Activated naive CD4-positive, alpha-beta T cell treated with anti-CD3 and anti-CD28 coated beads, Interleukin-2, amount 50 U/mL, for 24 hours (primary cell): ENCODE measurements at regions not wholly inside any gene's neighbourhood (a gene's known extent, or its start where the extent isn't known, plus 50 kb on each side); places are given as distances from the start of the nearest gene placed in this dataset.

Experiments
- H3K27ac Mint-ChIP-seq: one replicate; pipeline ENCODE4 v1.8.0; 2021; ENCODE audit warnings: mild to moderate bottlenecking, mixed read lengths
- H3K27me3 Mint-ChIP-seq: one replicate; pipeline ENCODE4 v1.8.0; 2021; ENCODE audit warnings: mixed read lengths
- H3K36me3 Mint-ChIP-seq: one replicate; pipeline ENCODE4 v1.8.0; 2021; ENCODE audit warnings: mixed read lengths
- H3K4me1 Mint-ChIP-seq: one replicate; pipeline ENCODE4 v1.8.0; 2021; ENCODE audit warnings: mixed read lengths
- H3K4me3 Mint-ChIP-seq: one replicate; pipeline ENCODE4 v1.8.0; 2021; ENCODE audit warnings: mild to moderate bottlenecking, mixed read lengths
- H3K9me3 Mint-ChIP-seq: one replicate; pipeline ENCODE4 v1.8.0; 2021; ENCODE audit warnings: mixed read lengths

- Mint-ChIP-seq H3K4me1 (no peaks in the 10 kb centered on the region), H3K9me3 (peaks cover 17% of the 10 kb centered on the region), H3K36me3 (no peaks in the 10 kb centered on the region), H3K4me3 (no peak overlapping the region), H3K27ac (no peak overlapping the region), H3K27me3 (peaks cover 1% of the 10 kb centered on the region)
Observed at GRCh38 chr4:36692586-36692985, 411.2 kb downstream of the DTHD1 start.

- Mint-ChIP-seq H3K27ac (no peak overlapping the region), H3K4me1 (no peaks in the 10 kb centered on the region), H3K27me3 (no peaks in the 10 kb centered on the region), H3K36me3 (no peaks in the 10 kb centered on the region), H3K9me3 (no peaks in the 10 kb centered on the region), H3K4me3 (no peak overlapping the region)
Observed at GRCh38 chr4:36702245-36702644, 420.8 kb downstream of the DTHD1 start.

- Mint-ChIP-seq H3K27me3 (no peaks in the 10 kb centered on the region), H3K36me3 (no peaks in the 10 kb centered on the region), H3K4me1 (no peaks in the 10 kb centered on the region), H3K4me3 (no peak overlapping the region), H3K9me3 (no peaks in the 10 kb centered on the region), H3K27ac (no peak overlapping the region)
Observed at GRCh38 chr4:36704289-36704688, 422.9 kb downstream of the DTHD1 start.

GRCh38 chr4:36709991-36710390, 428.6 kb downstream of the DTHD1 start:
- H3K27ac Mint-ChIP-seq, result no peak overlapping the region
- H3K36me3 Mint-ChIP-seq, result no peaks in the 10 kb centered on the region
- H3K4me1 Mint-ChIP-seq, result no peaks in the 10 kb centered on the region
- H3K27me3 Mint-ChIP-seq, result no peaks in the 10 kb centered on the region
- no peaks in the 10 kb centered on the region for H3K9me3 Mint-ChIP-seq
- no peak overlapping the region for H3K4me3 Mint-ChIP-seq

- H3K4me3 Mint-ChIP-seq, result no peak overlapping the region
- no peaks in the 10 kb centered on the region for H3K4me1 Mint-ChIP-seq
- H3K9me3 Mint-ChIP-seq, result no peaks in the 10 kb centered on the region
- H3K27ac Mint-ChIP-seq, result no peak overlapping the region
- H3K27me3 Mint-ChIP-seq, result peaks cover 1% of the 10 kb centered on the region
- H3K36me3 Mint-ChIP-seq, result no peaks in the 10 kb centered on the region
Observed at GRCh38 chr4:36712013-36712412, 430.6 kb downstream of the DTHD1 start.

- Mint-ChIP-seq H3K4me3 (no peak overlapping the region), H3K9me3 (no peaks in the 10 kb centered on the region), H3K27ac (no peak overlapping the region), H3K36me3 (no peaks in the 10 kb centered on the region), H3K27me3 (peaks cover 1% of the 10 kb centered on the region), H3K4me1 (no peaks in the 10 kb centered on the region)
Observed at GRCh38 chr4:36716874-36717273, 435.5 kb downstream of the DTHD1 start.

- Mint-ChIP-seq H3K36me3 (no peaks in the 10 kb centered on the region), H3K27ac (no peak overlapping the region)
Observed at GRCh38 chr4:36719425-36719824, 438.0 kb downstream of the DTHD1 start.

GRCh38 chr4:36722986-36723385, 441.6 kb downstream of the DTHD1 start:
- Mint-ChIP-seq H3K4me3 (no peak overlapping the region), H3K4me1 (no peaks in the 10 kb centered on the region), H3K9me3 (no peaks in the 10 kb centered on the region), H3K36me3 (no peaks in the 10 kb centered on the region), H3K27ac (no peak overlapping the region), H3K27me3 (no peaks in the 10 kb centered on the region)

More at GRCh38 chr4:36719425-36719824, 438.0 kb downstream of the DTHD1 start:
- H3K9me3 Mint-ChIP-seq, result no peaks in the 10 kb centered on the region
- no peaks in the 10 kb centered on the region for H3K4me1 Mint-ChIP-seq
- H3K27me3 Mint-ChIP-seq, result peaks cover 1% of the 10 kb centered on the region
- H3K4me3 Mint-ChIP-seq, result no peak overlapping the region

GRCh38 chr4:36734334-36734733, 452.9 kb downstream of the DTHD1 start:
- Mint-ChIP-seq H3K27ac (no peak overlapping the region), H3K36me3 (no peaks in the 10 kb centered on the region), H3K4me1 (no peaks in the 10 kb centered on the region), H3K9me3 (peaks cover 5% of the 10 kb centered on the region), H3K4me3 (no peak overlapping the region), H3K27me3 (no peaks in the 10 kb centered on the region)

GRCh38 chr4:36737691-36738090, 456.3 kb downstream of the DTHD1 start:
- Mint-ChIP-seq H3K4me3 (no peak overlapping the region), H3K27ac (no peak overlapping the region), H3K4me1 (no peaks in the 10 kb centered on the region), H3K9me3 (no peaks in the 10 kb centered on the region), H3K36me3 (no peaks in the 10 kb centered on the region), H3K27me3 (no peaks in the 10 kb centered on the region)

GRCh38 chr4:36740796-36741310, 459.4 kb downstream of the DTHD1 start:
- H3K27me3 Mint-ChIP-seq, result no peaks in the 10 kb centered on the region
- H3K4me3 Mint-ChIP-seq, result no peak overlapping the region
- H3K27ac Mint-ChIP-seq, result no peak overlapping the region
- H3K4me1 Mint-ChIP-seq, result no peaks in the 10 kb centered on the region
- H3K9me3 Mint-ChIP-seq, result no peaks in the 10 kb centered on the region
- no peaks in the 10 kb centered on the region for H3K36me3 Mint-ChIP-seq

GRCh38 chr4:36747277-36748129, 466.1 kb downstream of the DTHD1 start:
- H3K36me3 Mint-ChIP-seq, result no peaks in the 10 kb centered on the region
- no peak overlapping the region for H3K4me3 Mint-ChIP-seq
- no peaks in the 10 kb centered on the region for H3K27me3 Mint-ChIP-seq
- no peak overlapping the region for H3K27ac Mint-ChIP-seq
- no peaks in the 10 kb centered on the region for H3K9me3 Mint-ChIP-seq
- no peaks in the 10 kb centered on the region for H3K4me1 Mint-ChIP-seq

- Mint-ChIP-seq H3K4me1 (no peaks in the 10 kb centered on the region), H3K9me3 (no peaks in the 10 kb centered on the region), H3K36me3 (no peaks in the 10 kb centered on the region), H3K27ac (no peak overlapping the region), H3K4me3 (no peak overlapping the region), H3K27me3 (no peaks in the 10 kb centered on the region)
Observed at GRCh38 chr4:36753048-36753447, 471.6 kb downstream of the DTHD1 start.

- no peak overlapping the region for H3K4me3 Mint-ChIP-seq
- no peaks in the 10 kb centered on the region for H3K4me1 Mint-ChIP-seq
- H3K27me3 Mint-ChIP-seq, result no peaks in the 10 kb centered on the region
- H3K36me3 Mint-ChIP-seq, result no peaks in the 10 kb centered on the region
- no peak overlapping the region for H3K27ac Mint-ChIP-seq
- no peaks in the 10 kb centered on the region for H3K9me3 Mint-ChIP-seq
Observed at GRCh38 chr4:36757580-36758311, 476.3 kb downstream of the DTHD1 start.

- Mint-ChIP-seq H3K36me3 (no peaks in the 10 kb centered on the region), H3K27ac (no peak overlapping the region), H3K4me3 (no peak overlapping the region), H3K27me3 (no peaks in the 10 kb centered on the region), H3K9me3 (no peaks in the 10 kb centered on the region), H3K4me1 (no peaks in the 10 kb centered on the region)
Observed at GRCh38 chr4:36758312-36759178, 477.1 kb downstream of the DTHD1 start.
